HUES48 (cell line): ENCODE measurements at regions not wholly inside any gene's neighbourhood (a gene's known extent, or its start where the extent isn't known, plus 50 kb on each side); places are given as distances from the start of the nearest gene placed in this dataset.

ENCODE experiments used
- H3K27ac ChIP-seq: one replicate; pipeline ENCODE4 v1.7.0; 2013; ENCODE audit warnings: low read depth, low read length, inconsistent platforms
- H3K27me3 ChIP-seq: 2 replicates; pipeline ENCODE4 v1.6.1; 2013; ENCODE audit warnings: mild to moderate bottlenecking, low read length; ENCODE audit not compliant: control insufficient read depth, insufficient read depth
- H3K36me3 ChIP-seq: 2 replicates; pipeline ENCODE4 v1.6.1; 2013; ENCODE audit warnings: low read length; ENCODE audit not compliant: control insufficient read depth, insufficient read depth
- H3K4me1 ChIP-seq: 2 replicates; pipeline ENCODE4 v1.6.1; 2013; ENCODE audit warnings: mild to moderate bottlenecking, low read length; ENCODE audit not compliant: control insufficient read depth, insufficient read depth
- H3K4me3 ChIP-seq: 2 replicates; pipeline ENCODE4 v1.5.1; 2013; ENCODE audit warnings: mild to moderate bottlenecking, low read depth, low read length
- H3K9ac ChIP-seq: 2 replicates; pipeline ENCODE4 v1.6.1; 2013; ENCODE audit warnings: mild to moderate bottlenecking, low read depth, low read length, moderate library complexity
- H3K9me3 ChIP-seq: 2 replicates; pipeline ENCODE4 v1.6.1; 2013; ENCODE audit warnings: low read length; ENCODE audit not compliant: control insufficient read depth, insufficient read depth

- no peak overlapping the region for H3K27ac ChIP-seq
- H3K9ac ChIP-seq = no peak overlapping the region
- H3K4me3 ChIP-seq = no peak overlapping the region
- no peaks in the 10 kb centered on the region for H3K9me3 ChIP-seq
- H3K4me1 ChIP-seq = no peaks in the 10 kb centered on the region
- H3K36me3 ChIP-seq = no peaks in the 10 kb centered on the region
- no peaks in the 10 kb centered on the region for H3K27me3 ChIP-seq
These were observed 53.7 kb upstream of the NPAS2 start for GRCh38 chr2:100766256-100766655.

GRCh38 chr2:100766806-100767205, 53.1 kb upstream of the NPAS2 start:
- Histone ChIP-seq H3K27me3 (no peaks in the 10 kb centered on the region), H3K9ac (no peak overlapping the region), H3K9me3 (no peaks in the 10 kb centered on the region), H3K27ac (no peak overlapping the region), H3K4me1 (no peaks in the 10 kb centered on the region), H3K36me3 (no peaks in the 10 kb centered on the region), H3K4me3 (no peak overlapping the region)

GRCh38 chr2:100767224-100767653, 52.7 kb upstream of the NPAS2 start:
- Histone ChIP-seq H3K9me3 (no peaks in the 10 kb centered on the region), H3K27ac (no peak overlapping the region), H3K9ac (no peak overlapping the region), H3K4me3 (no peak overlapping the region), H3K27me3 (no peaks in the 10 kb centered on the region), H3K36me3 (no peaks in the 10 kb centered on the region), H3K4me1 (no peaks in the 10 kb centered on the region)

GRCh38 chr2:100767810-100768806, 51.8 kb upstream of the NPAS2 start:
- H3K27me3 ChIP-seq = no peaks in the 10 kb centered on the region
- no peak overlapping the region for H3K9ac ChIP-seq
- no peaks in the 10 kb centered on the region for H3K36me3 ChIP-seq
- no peaks in the 10 kb centered on the region for H3K4me1 ChIP-seq
- no peak overlapping the region for H3K27ac ChIP-seq
- H3K9me3 ChIP-seq = no peaks in the 10 kb centered on the region
- no peak overlapping the region for H3K4me3 ChIP-seq
